ENCODE measurements at regions not wholly inside any gene's neighbourhood (a gene's known extent, or its start where the extent isn't known, plus 50 kb on each side); places are given as distances from the start of the nearest gene placed in this dataset.

DNA sequence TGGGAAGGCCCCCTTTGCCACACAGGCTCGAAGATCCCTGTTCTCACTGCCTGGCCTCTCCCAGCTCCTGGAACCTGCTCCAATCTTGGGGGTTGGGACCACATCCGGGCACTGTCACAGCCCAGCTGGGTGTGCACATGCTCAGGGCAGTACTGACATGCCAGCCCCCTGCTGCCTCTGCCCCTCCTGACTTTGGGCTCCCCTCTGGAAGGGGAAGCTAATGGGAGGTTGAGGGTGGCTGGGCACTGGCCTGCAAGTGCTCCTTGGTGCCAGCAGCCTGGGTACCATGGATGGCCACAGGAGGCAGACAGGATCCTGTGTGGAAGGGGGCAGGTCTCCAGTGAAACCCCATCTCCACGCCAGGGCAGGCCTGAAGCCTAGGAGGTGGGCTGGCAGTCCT, 126.1 kb upstream of the NOL4 start:
- Histone ChIP-seq H3K4me1 (replicated peaks in 1 of 4; ENCODE audit: control insufficient read depth in 3 of 4, insufficient read depth in 4 of 4, low read length in 3 of 4) (no peaks in the 10 kb centered on the region), H3K23ac (ENCODE audit: insufficient read length) (no peak overlapping the region), H4K5ac (ENCODE audit: insufficient read length, low read depth, low read length) (no peak overlapping the region), H3K36me3 (ENCODE audit: control insufficient read depth in 2 of 4, insufficient read depth in 4 of 4, low read length in 3 of 4) (no peaks in the 10 kb centered on the region), H3K9me3 (ENCODE audit: insufficient read depth in 2 of 2, low read depth in 1 of 2, low read length in 1 of 2) (no peaks in the 10 kb centered on the region), H3K4me2 (ENCODE audit: insufficient read depth in 1 of 2, low read depth in 2 of 2, low read length in 2 of 2) (no peak overlapping the region), H3K79me1 (ENCODE audit: low read depth, low read length) (no peaks in the 10 kb centered on the region), H4K20me1 (replicated peaks in 1 of 2; ENCODE audit: control insufficient read depth in 1 of 2, insufficient read depth in 2 of 2, low read length in 2 of 2) (no peaks in the 10 kb centered on the region), H2BK120ac (replicated peaks; ENCODE audit: low read depth, low read length) (no peak overlapping the region), H3K9ac (replicated peaks in 1 of 4; ENCODE audit: extremely low read depth in 1 of 4, low read depth in 3 of 4, low read length in 3 of 4) (no peak overlapping the region), H3K14ac (ENCODE audit: insufficient read length) (no peak overlapping the region), H2BK12ac (ENCODE audit: low read depth, low read length) (no peak overlapping the region), H2AK5ac (ENCODE audit: low read depth, low read length) (no peak overlapping the region), H3K79me2 (ENCODE audit: control insufficient read depth in 1 of 2, insufficient read depth in 2 of 2, low read length in 2 of 2) (no peaks in the 10 kb centered on the region), H3K56ac (replicated peaks; ENCODE audit: insufficient read length, low read depth, low read length) (no peak overlapping the region), H3K27me3 (replicated peaks in 1 of 4; ENCODE audit: control insufficient read depth in 3 of 4, extremely low read depth in 1 of 4, insufficient read depth in 3 of 4, low read length in 3 of 4) (no peaks in the 10 kb centered on the region), H3K23me2 (ENCODE audit: low read depth, low read length) (no peaks in the 10 kb centered on the region), H3K27ac (ENCODE audit: low read depth, low read length) (no peak overlapping the region), H3K4ac (replicated peaks; ENCODE audit: insufficient read length, low read depth, low read length) (no peak overlapping the region), H3K4me3 (ENCODE audit: extremely low read depth in 1 of 4, insufficient read depth in 2 of 4, low read depth in 3 of 4, low read length in 4 of 4) (no peak overlapping the region), H2AFZ (ENCODE audit: low read length) (no peak overlapping the region), H3K18ac (ENCODE audit: extremely low read depth, low read length) (no peak overlapping the region), H4K91ac (replicated peaks; ENCODE audit: insufficient read length, low read length) (no peak overlapping the region), H2BK20ac (ENCODE audit: low read length) (no peak overlapping the region), H4K8ac (ENCODE audit: extremely low read depth, insufficient read depth, low read length) (no peak overlapping the region), H2BK15ac (ENCODE audit: low read length) (no peak overlapping the region), H2BK5ac (ENCODE audit: low read depth, low read length) (no peak overlapping the region)
- WGBS, 2 experiments (ENCODE audit: extremely low coverage in 1 of 2, insufficient coverage in 1 of 2, insufficient read length in 1 of 2, insufficient replicate concordance in 2 of 2, low coverage in 1 of 2, low lambda C conversion rate in 2 of 2, missing lambda C conversion rate in 1 of 2), result 92% methylated on average over 3 of the region's 3 CpGs; no CpG with 5 or more reads in 1 of the 2 experiments
- FAIRE-seq (no peak), DNase-seq (ENCODE audit: low read depth in 1 of 2, low spot score in 2 of 2) (no peak)
- POLR2A ChIA-PET (ENCODE audit: partially characterized antibody), result no interaction called here
- CTCF ChIA-PET (ENCODE audit: partially characterized antibody), result interaction anchor here (0.5 to 4.2 kb wide), 11 partner anchors 11 to 459 kb away, joined by 3 to 15 read pairs (median 3); no protein-coding TSS in a partner anchor
- TF ChIP-seq POLR2AphosphoS5 (IDR thresholded peaks at IDR 0.05; ENCODE audit: low read depth, low read length), result no peak
- TF ChIP-seq ATF3 (IDR thresholded peaks at IDR 0.05; ENCODE audit: insufficient read depth, low read depth, low read length), result no peak
- no peak for TF ChIP-seq SP4 (IDR thresholded peaks at IDR 0.05; ENCODE audit: low read length)
- TF ChIP-seq JUND (IDR thresholded peaks at IDR 0.05; ENCODE audit: low read length), result no peak
- no peak for TF ChIP-seq CEBPB (IDR thresholded peaks at IDR 0.05; ENCODE audit: low read depth, low read length)
- TF ChIP-seq EP300 (IDR thresholded peaks at IDR 0.05; ENCODE audit: borderline replicate concordance in 1 of 2, low read depth in 2 of 2, low read length in 2 of 2), result no peak
- TF ChIP-seq ZNF274 (IDR thresholded peaks at IDR 0.05; ENCODE audit: borderline replicate concordance, extremely low read depth, low read length), result no peak
- no peak for TF ChIP-seq CREB1 (IDR thresholded peaks at IDR 0.05)
- no peak for TF ChIP-seq SIX5 (IDR thresholded peaks at IDR 0.05; ENCODE audit: low read depth, low read length)
- no peak for TF ChIP-seq BCL11A (IDR thresholded peaks at IDR 0.05; ENCODE audit: low read depth in 2 of 2, low read length in 2 of 2)
- TF ChIP-seq RBBP5 (IDR thresholded peaks at IDR 0.05; ENCODE audit: borderline replicate concordance, low read depth, low read length), result no peak
- TF ChIP-seq RAD21 (IDR thresholded peaks at IDR 0.05 in 1 of 2, conservative IDR thresholded peaks at IDR 0.05 in 1 of 2; ENCODE audit: low read depth in 2 of 2, low read length in 2 of 2), result no peak
- no peak for TF ChIP-seq TAF1 (IDR thresholded peaks at IDR 0.05; ENCODE audit: low read depth, low read length)
- no peak for TF ChIP-seq CBX5 (IDR thresholded peaks at IDR 0.05; ENCODE audit: low read depth, low read length)
- no peak for TF ChIP-seq RFX5 (IDR thresholded peaks at IDR 0.05; ENCODE audit: borderline replicate concordance, low read depth, low read length)
- no peak for TF ChIP-seq CHD1 (IDR thresholded peaks at IDR 0.05; ENCODE audit: low read depth, low read length)
